ENCODE measurements at regions not wholly inside any gene's neighbourhood (a gene's known extent, or its start where the extent isn't known, plus 50 kb on each side); places are given as distances from the start of the nearest gene placed in this dataset.

DNA sequence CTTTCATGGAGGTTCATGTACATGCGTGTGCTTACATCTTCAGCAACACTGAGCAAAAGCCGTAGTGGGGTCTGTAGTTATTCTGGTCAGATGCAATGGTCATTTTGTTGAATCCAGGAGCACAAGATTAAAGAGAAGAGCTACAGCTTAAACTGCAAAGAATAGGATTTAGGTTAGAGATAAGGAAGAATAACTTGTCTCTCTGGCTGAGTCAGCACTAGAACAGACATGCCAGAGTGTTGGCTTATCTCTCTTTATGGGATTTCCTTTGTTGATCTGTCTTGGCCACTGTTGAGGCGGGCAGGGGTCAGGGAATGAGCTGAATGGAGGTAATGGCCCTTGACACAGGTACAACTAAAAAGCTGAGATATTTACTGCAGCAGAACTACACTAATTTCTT, 473.5 kb downstream of the CCSER2 start:
- DNase-seq, result no peak

DNA sequence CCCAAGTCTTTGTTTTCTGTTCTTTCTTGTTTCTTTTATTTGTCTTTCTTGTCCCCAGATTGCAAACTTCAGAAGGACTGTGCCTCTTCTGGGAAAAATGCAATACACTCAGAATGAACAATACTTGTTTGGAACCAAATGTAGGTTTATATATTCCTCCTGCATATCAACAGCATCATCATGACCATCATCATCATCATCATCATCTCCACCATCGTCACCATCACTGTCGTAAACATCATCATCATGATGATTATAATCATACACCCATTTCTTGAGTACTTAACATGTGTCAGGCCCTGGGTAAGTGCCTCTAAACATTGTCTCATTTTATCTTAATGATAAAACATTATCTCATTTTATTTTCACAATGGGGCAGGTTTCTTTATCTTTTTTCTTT, 476.8 kb downstream of the CCSER2 start:
- no peak for DNase-seq

DNA sequence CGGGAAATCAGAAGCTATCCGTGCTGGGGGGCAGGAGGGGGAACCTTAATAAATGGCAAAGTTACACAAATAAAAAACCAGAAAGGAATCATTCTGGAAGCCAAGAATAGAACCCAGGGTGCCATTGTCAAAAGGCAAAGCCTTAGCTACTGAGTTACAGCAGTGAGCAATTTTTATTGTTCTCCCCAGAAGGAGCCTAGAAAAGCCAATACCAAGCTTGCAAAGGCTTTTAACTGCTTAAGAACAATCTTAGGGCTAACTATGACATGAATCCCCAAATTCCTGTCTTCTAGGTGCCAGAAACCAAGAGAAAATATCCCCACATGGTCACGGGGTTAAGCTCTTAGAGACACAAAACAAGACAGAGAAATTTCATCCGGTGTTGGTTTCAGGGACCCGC, 482.7 kb downstream of the CCSER2 start:
- no peak for DNase-seq

DNA sequence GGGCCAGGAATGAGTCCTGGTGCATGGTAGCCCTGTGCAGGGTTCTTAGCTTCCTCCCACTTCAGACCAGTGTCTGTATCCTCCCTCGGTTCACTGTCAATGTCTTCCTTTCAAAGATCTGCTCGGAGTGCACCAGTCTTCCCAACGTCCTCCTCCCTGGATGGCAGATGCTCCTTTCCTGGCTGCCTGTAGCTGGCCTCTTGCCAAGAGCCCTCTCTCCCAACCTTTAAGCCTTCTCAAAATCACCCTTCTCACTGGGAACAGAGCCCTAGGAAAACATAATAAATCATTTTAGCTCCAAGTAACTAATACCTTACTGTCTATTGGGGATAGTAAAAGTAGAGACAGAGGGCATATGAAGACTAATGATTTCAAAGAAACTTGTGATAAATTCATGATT, 490.6 kb downstream of the CCSER2 start:
- no peak for DNase-seq

DNA sequence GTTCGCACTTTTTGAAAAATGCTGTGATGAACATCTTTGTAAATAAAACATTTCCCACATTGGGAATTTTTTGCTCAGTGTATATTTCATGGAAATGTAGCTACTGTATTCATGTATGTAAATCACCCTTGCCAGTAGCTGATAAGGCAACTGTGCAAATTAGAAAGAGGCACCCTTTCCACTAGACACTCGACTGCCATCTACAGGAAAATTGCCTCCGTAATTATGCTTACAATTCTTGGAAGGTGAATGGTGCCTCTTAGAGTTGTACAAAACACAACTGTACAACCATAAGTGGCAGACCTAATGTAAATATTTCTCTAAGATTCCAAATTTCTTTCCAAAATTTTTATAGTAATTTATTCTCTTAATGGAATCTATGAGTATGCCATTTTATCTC, 491.7 kb downstream of the CCSER2 start:
- no peak for DNase-seq

DNA sequence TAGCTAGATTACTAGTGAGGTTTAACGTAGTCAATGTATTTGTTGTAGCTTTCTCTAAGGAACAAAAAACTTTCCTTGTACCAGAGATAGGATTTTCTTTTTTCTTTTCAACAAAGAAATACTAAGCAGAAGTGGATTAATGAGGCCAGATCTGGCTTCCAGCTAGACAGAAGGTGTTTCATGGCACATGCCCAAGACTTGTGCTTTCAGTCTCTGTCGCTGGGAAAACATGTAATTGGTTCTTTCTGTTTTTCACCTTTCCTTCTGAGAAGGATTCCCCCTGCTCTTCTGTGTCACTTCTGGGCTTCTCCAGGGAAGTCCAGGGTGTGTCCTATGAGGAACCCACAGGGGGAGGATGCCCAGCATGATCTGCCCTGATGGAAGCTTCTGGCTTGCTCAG, 492.2 kb downstream of the CCSER2 start:
- DNase-seq, result no peak

DNA sequence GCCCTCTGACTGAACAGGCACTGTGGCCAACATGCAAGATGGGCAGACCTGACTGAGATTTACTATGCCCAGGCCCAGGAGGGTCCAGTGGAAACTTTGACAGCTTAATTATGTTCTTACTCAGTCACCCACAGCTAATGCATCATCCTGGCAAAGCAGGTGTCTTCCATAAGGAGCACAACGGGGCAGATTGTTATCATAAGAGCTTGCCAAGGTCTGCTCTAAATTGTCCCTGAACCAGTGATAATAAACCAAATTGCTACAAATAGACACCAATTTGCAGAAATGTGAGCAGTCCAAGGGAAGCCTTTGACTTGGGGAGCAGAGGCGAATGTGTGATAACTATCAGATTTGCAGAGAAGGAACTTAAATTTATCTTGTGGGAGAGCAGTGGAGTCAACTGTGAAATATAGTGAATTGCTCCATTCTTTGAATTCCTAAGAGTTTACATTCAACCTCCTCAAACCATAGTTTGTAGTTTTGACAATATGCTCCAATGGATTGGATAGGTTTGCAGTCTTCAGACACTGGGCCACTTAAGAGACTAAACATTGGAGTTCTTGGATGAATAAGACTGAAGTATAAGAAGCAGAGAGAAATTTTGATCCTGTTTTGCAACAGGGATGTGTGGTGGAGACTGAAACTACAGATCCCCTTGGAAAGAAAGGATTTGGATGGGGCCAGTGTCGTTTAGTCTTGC, 494.7 kb downstream of the CCSER2 start:
- DNase-seq, result no peak

DNA sequence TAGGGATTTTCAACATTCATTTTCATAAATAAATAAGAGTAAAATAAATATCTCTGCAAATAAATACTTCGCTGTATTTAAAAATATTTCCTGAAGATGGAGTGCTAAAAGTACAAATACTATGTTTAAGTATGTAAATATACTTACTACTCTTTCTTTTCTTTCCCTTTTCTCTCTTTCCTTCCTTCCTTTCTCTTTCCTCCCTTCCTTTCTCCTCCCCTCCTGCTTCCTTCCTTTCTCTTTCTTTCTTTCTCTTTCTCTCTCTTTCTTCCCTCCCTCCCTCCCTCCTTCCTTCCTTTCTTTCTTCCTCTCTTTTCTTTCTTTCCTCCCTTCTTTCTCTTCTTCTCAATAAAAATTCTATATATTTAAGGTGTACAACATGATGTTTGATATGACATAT, 496.1 kb downstream of the CCSER2 start:
- DNase-seq, result no peak

DNA sequence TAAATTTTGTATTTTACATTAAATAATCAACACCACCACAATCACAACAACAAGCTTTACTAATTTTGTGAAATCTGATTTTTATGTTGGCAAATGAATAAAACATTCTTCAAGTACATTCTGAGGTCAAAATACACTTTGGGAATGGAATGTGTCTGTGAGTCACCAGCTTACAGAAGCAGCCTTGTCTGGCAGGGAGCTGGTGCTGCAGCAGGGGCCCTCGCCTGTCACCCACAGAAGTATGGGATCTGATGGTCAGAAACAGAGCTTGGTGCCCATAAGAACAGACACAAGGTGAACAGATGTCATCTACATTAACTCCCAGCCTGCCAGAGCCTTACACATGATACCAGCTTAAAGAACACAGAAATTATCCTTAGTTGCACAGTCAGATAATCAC, 496.9 kb downstream of the CCSER2 start:
- no peak for DNase-seq

DNA sequence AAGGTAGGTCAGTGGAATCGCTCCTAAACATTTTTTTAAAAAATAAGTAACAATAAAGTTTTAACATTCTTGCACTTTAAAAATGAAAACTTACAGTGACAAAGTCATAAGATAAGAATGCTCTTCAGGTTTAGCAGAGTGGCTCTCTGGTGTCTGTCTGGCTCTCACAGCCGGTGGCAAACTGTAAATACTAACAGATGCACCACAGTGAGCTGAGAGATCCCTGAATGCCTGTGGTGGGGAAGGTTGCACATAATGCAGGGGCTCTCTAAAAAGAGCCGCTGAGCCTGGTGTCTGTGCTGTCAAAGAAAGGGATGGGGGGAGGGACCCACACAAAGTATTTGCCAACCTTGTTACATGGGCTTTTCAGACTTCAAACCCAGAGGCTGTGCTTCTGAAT, 498.3 kb downstream of the CCSER2 start:
- no peak for DNase-seq

DNA sequence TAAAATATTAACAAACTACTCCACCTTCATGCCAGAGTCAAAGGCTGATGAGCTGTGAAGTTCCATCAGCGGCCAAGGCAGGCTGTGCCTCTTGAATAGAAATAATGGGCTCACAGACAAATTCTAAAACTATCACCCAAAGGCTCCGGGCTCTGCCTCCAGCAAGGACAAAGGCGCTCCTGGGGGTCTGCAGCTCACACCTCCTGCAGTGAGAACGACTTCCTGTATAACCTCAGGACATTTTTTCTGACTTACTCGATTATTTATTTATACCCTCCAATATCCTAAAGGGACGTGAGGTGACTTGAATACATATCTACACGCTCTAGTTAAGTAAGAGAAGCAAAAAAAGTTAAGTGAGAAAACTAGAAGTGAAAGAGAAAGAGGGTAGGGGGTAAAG, 500.7 kb downstream of the CCSER2 start:
- DNase-seq, result no peak

DNA sequence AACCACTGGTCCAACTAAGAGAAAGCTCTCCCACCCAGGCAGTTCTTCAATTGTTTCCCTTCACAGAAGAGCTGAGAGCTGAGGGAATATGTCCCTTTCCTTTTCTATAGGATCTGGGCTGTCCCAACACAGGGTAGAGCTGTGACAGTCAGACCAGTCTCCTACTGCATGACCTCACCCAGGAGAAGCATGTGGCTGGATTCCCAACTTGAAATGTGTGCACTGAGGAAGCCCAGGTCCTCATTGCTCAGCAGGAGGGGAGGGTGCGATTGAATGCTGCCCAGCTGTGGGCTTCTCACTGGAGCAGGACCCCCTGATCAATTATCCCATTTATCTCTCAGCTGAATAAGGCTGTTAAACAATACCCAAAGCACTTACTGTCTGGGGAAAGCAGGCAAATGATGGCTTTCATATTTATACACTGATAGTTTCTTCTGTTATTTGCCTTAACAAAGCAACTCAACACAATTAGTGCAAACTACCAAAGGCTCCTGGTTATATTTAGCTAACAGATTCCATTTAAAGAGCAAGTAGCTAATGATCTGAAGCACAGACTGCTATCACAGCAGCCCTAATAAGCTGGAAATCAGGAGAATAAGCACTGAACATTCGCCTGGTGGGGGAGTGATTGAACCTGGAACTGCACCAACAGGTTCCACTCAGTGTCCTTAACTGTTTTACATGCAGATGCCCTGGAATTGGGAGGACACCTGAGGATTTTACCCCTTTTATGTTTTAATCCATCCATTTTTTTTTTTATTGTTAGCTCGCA, 508.8 kb downstream of the CCSER2 start:
- DNase-seq, result no peak

DNA sequence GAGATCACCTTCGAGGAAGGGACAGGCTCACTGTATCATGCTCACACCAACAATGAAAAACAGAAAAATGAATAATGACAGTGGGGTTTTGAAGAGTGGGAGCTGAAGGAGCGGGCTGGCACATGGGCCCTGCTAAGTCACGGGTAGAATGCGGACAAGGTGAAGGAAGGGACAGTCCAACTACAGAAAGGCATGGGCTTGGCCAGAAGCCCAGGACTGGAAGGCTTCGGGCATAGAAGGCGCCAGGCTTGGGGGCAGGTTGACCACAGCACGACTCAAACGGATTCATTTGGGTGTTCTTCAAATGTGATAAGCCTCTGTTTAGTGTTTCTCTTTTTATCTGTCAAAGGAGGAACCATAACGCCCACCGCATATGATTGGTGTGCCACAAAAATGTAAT, 509.5 kb downstream of the CCSER2 start:
- DNase-seq, result no peak

DNA sequence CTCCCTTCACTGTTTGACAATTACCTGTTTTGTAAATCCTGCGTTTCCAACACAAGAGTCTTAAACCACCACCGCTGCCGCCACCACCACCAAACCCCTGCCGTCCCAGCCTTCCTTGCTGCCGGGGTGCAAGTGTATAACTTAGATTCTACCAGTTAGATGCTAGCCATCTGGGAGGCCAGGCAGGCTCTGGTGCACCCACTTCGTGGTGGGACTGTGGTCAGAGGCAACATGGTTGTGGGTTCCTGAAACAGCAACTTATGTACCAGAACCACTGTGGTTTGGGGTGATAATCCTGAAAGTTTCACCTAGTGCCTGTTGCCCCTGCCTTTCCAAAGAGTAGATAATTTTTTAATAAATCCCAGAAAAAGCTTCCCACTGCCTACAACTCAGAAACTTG, 510.5 kb downstream of the CCSER2 start:
- DNase-seq, result no peak

DNA sequence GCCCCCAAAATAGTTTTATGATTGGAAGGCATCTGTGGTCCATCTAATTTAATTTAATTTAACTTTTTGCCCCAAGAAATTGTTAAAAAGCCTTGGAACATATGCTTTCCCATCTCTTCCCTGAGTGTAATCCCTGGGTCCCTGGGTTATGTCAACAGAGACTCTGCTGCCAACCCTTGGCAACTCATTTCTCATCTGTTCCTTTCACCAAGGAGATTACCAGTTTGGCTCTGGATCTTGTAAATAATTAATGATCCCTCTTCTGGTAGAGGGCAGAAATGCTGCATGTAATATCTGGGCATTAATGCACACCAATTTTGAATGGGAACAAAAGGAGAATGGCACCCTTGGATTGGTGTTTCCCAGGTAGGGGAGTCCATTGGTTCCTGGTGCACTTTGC, 514.2 kb downstream of the CCSER2 start:
- no peak for DNase-seq

DNA sequence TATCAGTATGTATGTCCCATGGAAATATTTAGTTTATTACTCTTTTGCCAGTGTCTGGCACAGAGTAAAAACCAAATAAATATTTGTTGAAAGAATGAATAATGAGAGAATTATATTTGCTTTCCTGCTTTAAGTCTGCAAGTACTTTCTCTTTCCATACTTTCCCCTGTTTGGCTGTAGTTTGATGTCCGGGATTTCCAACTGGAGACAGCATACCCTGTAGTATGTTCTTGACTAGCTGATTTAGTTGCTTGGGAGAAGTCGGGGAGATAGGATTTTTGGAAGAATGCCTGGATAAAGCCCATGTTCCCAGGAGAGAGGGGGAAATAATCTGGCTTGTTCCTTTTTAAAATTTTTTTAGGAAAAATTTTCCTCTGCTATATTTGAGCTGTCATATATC, 516.1 kb downstream of the CCSER2 start:
- no peak for DNase-seq

DNA sequence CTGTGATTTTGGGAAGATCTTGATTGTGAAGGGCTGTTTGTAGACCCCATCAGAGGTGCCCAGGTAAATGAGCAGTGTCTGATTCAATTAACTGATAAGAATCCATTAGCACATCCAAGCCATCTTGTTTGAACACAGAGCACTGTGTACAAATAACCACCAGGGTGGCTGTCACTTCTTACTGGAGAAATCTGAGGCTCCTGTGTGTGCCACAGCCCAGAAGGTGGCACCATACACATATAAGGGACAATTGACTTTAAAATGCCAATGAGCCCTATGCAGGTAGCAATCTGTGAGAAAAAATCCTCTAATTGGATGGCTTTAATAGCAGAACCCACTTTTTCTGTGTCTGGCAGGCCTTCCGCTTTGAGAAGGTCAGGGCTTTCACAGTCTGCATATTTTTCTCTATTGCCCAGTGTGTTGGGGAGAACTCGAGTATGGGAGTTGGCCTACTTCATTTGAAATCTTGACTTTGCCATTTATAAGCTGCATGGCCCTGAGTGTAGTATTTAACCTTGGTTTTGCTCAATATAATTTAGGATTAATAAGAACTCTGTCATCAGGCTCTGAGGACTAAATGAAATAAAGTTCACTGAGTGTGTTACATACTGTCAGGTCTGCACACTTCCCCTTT, 517.4 kb downstream of the CCSER2 start:
- no peak for DNase-seq

DNA sequence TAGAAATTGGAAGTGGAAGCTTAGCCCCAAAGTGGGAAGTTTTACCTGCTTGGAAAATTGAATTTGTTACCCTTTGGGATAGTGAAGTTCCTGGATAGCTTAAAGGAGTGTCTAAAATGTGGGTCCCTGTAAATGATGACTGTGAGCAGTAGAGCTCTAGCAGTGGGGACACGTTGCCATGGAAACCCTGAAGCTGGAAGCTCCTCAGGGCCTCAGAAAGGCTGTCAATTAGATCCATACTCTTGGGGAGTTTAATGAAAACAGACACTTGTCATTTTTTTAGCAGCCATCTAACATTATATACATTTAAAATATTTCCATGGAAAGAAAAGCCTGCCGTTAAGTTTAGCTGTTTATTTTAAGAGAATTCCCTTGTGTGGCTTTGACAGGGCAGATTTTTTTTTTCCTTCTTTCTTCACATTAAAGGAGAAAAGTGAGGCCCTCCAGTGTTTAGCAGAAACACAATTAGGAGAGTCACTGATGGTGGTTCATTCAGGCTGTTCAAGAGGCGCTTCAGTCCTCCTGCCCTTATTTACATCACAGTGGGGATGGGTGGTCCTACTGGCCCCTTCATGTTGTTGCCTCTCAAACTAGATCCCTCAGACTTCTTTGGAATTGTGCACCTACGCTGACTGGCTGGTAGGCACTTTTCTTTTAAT, 518.4 kb downstream of the CCSER2 start:
- no peak for DNase-seq

DNA sequence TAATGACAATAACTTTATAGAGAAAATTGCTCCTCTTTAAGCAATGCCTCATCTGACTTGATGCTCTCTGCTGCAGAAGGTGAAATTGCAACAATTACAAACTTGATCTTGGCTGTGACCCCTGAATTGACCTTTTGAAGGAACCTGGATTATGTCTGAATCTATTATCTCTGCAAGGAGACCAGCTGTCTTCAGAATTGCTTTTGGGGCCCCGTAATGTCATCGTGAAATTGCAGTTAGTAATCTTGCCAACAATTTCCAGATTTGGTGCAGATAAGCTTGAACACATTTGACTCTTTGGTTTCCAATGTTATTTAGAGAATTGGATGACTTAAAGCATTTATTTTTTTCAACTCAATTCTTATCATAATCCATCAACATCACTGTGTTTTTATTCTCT, 520.6 kb downstream of the CCSER2 start:
- no peak for DNase-seq

DNA sequence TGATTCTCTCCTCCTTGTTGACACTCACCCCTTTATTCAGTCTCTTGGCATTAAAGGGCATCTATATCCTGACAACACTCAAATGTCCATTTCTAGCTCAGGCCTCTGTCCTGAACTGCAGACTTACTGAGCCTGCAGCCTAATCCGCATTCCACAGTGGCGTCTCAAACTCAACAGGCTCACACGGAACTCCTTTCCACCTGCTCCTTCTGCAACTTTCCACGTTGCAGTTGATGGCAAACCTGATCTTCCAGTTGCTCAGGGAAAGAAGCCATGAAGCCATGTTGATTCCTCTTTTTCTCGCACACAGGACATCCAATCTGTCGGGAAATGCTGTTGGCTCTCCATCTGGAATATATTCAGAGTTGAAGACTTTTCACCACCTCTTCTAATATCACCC, 522.4 kb downstream of the CCSER2 start:
- DNase-seq, result no peak

DNA sequence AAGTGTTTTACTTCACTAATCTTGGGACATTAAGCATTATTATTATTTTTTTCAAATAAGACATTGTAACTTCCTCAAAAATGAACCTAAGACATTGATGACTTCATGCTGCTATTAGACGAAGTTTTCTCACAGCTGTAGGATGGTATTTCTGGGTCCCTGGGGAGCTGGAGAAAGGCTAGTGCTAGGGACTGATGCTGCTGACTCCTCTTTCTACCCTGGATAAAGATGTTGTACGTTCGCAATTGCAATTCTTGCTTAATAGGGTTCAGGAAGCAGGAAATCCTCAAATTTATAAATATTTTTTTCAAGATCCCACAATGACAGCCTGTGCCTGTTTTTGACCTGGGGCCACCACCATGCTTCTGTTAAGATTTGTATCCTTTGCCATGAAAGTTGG, 526.0 kb downstream of the CCSER2 start:
- DNase-seq, result no peak

DNA sequence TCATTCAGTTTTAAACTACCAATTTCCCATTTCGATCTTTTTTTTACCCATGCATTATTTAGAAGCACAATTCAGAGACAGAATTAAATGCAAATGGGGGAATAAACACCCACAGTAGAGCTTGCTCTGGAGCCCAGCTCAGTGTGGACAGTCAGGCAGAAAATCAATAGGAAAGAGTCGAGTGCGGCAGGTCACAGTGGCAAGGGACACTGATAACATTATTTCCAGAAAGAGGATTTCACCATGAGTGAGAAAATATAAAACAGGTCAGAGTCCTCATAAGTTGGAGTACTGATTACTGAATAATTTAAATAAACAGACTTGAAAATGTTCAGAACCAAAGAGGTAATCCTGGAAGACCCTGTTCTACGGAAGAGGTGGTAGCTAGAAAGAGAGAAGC, 532.5 kb downstream of the CCSER2 start:
- no peak for DNase-seq

DNA sequence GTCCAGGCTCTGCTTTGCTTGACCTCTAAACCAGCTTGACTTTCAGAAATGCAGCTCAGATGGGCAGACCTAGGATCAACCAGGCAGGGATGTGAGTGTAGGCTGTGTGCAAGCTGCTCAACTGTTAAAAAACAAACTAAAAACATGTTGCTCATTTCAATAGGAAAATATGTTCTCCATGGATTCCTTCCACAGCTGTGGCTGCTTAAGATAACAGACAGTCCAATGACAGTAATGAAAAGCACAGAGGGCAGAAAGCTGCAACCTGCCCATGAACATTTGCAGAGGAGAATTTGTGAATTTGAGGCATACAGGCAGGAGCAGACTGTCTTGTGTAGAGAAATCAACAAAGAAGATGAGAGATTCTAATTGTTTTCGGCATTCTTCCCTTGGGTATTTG, 534.2 kb downstream of the CCSER2 start:
- no peak for DNase-seq

DNA sequence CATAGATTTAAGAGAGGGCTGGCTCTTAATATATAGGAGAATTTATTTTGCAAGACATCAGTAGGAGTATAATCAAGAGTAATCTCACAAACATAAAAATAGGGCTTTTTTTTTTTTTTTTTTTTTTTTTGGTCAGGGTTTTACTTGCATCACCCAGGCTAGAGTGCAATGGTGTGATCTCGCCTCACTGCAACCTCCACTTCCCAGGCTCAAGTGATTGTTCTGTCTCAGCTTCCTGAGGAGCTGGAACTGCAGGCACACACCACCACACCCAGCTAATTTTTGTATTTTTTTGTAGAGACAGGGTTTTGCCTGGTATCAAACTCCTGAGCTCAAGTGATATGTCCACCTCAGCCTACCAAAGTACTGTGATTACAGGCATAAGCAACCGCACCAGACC, 535.3 kb downstream of the CCSER2 start:
- no peak for DNase-seq

All from activated CD4-positive, alpha-beta T cell treated with anti-CD3 and anti-CD28 coated beads, Interleukin-2, amount 50 U/mL, for 48 hours (primary cell).